Stimulated activated memory B cell treated with anti-CD40 and anti-IgM and Interleukin-4, amounts not matched to agents 10 μg/mL and 1 μg/mL and 100 μg/mL, for 72 hours (primary cell): ENCODE measurements at regions not wholly inside any gene's neighbourhood (a gene's known extent, or its start where the extent isn't known, plus 50 kb on each side); places are given as distances from the start of the nearest gene placed in this dataset.

Source experiments
- ATAC-seq: fragments of 150-1000 bp; cut with Tn5 transposase; 2 replicates; pipeline ENCODE4 v1.10.0; 2021
- H3K27ac Mint-ChIP-seq: one replicate; pipeline ENCODE4 v1.8.0; 2022; ENCODE audit warnings: mild to moderate bottlenecking, mixed read lengths
- H3K27me3 Mint-ChIP-seq: one replicate; pipeline ENCODE4 v1.8.0; 2022; ENCODE audit warnings: mixed read lengths
- H3K36me3 Mint-ChIP-seq: one replicate; pipeline ENCODE4 v1.8.0; 2022; ENCODE audit warnings: mixed read lengths
- H3K4me1 Mint-ChIP-seq: one replicate; pipeline ENCODE4 v1.8.0; 2022; ENCODE audit warnings: mixed read lengths
- H3K4me3 Mint-ChIP-seq: one replicate; pipeline ENCODE4 v1.8.0; 2022; ENCODE audit warnings: mild to moderate bottlenecking, moderate library complexity, mixed read lengths
- H3K9me3 Mint-ChIP-seq: one replicate; pipeline ENCODE4 v1.8.0; 2022; ENCODE audit warnings: mixed read lengths

DNA sequence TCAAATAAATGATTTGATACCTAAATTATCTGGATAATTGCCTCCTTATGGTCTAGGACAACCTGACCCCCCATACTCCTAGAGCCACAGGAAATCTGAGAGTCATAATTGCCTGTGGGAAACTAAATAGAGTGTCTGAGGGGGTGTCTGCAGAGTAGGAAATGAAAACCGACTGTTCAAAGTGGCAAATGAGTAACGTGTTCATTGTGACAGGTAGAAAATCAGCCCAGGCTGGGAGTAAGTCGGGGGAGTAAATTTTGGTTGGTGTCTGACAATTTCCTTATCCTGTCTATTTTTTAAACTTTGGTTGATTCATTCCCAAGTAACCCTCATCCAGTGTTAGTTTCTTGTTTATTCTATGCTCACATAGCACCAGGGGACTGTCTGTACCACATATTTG, 51.6 kb upstream of the HOXC13 start:
- Mint-ChIP-seq H3K4me3 (no peak overlapping the region), H3K9me3 (no peaks in the 10 kb centered on the region), H3K27me3 (peaks cover 53% of the 10 kb centered on the region), H3K36me3 (no peaks in the 10 kb centered on the region), H3K4me1 (no peaks in the 10 kb centered on the region), H3K27ac (no peak overlapping the region)
- ATAC-seq: no peak

DNA sequence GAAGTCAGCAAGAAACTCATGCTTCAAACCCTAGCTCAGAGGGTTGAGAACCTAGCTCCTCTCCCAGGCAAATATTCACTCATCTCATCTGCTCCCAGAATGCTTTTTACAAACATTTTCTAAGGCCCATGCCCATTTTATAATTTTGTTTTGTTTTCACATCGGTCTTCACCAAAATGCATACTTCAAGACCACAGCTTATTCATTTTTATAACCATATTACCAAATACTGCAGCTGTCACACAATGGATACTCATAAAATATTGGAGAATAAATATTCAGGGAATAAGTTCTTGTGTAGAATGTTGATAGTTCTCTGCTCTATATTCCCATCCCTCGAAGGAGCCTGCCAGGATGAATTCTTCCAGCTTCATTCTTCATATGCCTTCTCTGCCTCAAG, 50.8 kb upstream of the HOXC13 start:
- Mint-ChIP-seq H3K27ac (no peak overlapping the region), H3K9me3 (no peaks in the 10 kb centered on the region), H3K4me3 (no peak overlapping the region), H3K4me1 (no peaks in the 10 kb centered on the region), H3K36me3 (no peaks in the 10 kb centered on the region), H3K27me3 (peaks cover 50% of the 10 kb centered on the region)
- no peak for ATAC-seq
